GM12872 (cell line): ENCODE measurements at regions not wholly inside any gene's neighbourhood (a gene's known extent, or its start where the extent isn't known, plus 50 kb on each side); places are given as distances from the start of the nearest gene placed in this dataset.

Experiments
- TF ChIP-seq, protein P1 (sequence below): IDR thresholded peaks from 3 replicates; pipeline ENCODE4 v1.5.1; 2011; ENCODE audit warnings: low read depth, mild to moderate bottlenecking, low read length, moderate library complexity; ENCODE audit not compliant: insufficient read depth

DNA sequence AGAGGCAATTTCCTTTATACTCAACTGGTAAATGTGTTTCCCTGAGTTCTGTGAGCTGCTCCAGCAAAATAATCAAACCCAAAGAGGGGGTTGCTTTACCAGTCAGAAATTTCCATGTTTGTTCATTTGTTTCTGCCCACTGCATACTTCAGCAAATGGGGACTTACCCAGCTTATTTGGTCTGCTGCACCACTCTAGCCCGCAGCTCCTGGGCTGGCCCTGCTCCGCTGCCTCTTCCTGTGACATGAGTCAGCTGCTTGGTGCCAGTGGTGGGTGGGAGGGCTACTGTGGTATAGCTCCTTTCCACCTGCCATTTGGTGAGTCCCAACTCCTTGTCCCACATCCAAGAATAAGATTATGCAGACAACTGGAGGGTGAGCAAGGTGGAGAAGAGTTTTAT lies 644.2 kb downstream of the MCTP2 start:
- TF ChIP-seq, protein P1, sequence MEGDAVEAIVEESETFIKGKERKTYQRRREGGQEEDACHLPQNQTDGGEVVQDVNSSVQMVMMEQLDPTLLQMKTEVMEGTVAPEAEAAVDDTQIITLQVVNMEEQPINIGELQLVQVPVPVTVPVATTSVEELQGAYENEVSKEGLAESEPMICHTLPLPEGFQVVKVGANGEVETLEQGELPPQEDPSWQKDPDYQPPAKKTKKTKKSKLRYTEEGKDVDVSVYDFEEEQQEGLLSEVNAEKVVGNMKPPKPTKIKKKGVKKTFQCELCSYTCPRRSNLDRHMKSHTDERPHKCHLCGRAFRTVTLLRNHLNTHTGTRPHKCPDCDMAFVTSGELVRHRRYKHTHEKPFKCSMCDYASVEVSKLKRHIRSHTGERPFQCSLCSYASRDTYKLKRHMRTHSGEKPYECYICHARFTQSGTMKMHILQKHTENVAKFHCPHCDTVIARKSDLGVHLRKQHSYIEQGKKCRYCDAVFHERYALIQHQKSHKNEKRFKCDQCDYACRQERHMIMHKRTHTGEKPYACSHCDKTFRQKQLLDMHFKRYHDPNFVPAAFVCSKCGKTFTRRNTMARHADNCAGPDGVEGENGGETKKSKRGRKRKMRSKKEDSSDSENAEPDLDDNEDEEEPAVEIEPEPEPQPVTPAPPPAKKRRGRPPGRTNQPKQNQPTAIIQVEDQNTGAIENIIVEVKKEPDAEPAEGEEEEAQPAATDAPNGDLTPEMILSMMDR = no peak

DNA sequence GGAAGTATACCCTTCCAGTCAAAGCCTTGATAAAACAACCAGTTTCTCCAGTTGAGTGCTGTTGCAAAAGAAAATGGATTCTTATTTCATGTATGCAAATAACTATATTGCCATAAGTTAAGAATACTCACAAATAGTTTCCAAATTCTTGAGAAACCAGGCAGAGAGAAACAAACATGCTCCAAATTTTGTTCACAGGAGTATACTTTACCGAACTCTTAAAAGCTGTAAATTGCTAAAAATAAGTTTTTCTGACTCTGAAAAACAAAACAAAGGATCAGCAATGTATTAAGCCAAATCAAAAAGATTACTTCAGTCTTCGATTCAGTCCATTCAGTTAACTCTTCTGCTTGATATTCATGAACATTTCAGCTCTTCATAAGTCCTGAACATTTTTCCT lies 646.5 kb downstream of the MCTP2 start:
- TF ChIP-seq, protein P1 = no peak

DNA sequence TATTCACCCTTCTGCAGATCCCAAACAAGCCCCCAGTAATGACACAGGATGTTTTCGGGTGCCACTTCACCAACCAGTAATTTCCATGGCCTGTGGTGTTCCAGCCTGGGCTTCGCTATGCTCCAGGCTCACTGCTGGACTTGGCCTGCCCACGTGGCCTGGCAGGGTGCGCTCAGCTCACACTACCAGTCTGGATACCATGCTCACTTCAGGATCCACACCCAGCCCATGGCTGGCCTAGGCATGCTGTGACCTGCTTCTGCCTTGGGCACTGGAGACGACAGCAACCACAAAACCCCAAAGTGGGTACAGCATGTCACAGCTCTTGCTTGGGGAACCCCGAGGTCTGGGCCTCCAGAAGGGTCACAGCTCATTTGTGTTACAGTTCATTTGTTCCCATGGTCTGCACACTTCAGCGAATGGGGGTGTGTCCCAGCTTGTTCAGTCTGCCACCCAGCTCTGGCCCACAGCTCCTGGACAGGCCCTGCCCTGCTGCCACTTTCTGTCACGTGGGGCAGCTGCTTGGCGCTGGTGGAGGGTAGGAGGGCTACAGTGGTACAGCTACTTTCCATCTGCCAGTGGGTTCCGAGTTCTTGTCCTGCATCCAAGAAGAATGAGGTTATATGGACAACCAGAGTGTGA lies 650.8 kb downstream of the MCTP2 start:
- TF ChIP-seq, protein P1 = no peak

DNA sequence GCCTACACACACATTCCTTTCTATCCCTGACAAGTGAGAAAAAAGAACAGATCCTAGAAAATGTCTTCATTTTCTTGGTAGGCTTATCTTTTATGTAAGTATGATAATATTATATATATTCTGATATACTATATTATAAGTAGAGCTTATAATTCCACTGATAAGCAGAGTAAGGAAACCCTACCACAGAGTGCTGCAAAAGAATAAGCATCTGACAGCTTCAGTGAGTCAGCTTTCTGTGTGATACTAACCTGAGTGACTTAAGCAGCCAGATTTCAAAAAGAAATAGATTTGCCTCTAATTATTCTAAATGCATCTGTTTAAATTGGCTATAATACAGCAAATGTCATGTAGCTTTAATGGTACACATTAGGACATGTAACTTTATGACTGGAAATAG lies 656.0 kb downstream of the MCTP2 start:
- TF ChIP-seq, protein P1 = no peak

DNA sequence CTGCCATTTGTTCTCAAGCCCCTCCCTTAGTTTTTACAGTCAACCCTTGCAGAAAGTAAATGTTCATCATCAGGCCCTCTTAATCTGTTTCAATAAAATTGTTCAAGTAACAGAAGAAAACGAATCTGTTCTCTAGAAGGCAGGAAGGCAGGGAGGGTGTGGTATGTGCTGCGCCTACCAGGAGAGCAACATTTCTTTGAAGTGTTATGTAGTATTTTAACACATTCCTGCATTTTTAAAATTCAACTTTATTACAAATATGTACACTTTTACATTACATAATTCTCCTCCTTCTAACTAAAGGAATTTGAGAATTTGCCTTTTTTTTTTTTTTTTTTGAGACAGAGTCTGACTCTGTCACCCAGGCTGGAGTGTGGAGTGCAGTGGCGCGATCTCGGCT lies 657.8 kb downstream of the MCTP2 start:
- TF ChIP-seq, protein P1 = no peak

DNA sequence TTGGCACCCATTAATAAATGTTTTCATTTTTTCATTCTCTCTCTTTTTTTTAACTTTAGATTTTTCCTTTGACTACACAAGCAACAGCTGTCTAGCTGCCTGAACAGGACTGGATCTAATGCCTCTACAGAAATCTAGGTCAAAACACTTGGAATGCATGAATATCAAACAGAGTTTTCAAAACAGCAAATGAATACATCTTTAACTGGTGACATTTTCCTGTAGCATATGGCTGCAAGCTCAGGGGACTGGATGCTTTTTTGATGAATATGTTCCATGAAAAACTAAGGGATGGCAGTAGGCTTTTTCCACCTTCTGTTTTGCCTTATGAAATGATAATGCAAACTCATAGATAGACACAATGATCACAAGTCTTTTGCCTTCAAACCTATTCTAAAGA lies 661.7 kb downstream of the MCTP2 start:
- TF ChIP-seq, protein P1 = no peak

DNA sequence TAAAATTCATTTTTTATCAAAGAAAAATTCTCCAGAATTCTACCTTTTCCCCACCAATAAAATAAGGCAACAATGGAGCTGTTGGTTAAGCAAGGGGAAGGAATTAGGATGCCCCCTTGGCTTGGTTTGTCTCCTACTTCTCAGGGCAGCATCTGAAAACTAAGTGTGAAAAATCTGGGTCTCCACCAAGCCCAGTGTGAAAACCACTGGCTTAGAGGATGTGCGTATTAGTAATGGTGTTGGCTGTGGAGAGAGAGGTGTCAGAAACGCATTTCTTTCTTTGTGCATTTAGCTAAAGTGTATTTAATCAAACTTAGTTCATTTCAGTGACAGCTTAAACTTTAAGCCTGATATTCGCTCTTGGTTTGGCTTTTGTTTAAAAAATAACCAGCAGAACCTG lies 662.7 kb downstream of the MCTP2 start:
- TF ChIP-seq, protein P1 = no peak
